ENCODE measurements at regions not wholly inside any gene's neighbourhood (a gene's known extent, or its start where the extent isn't known, plus 50 kb on each side); places are given as distances from the start of the nearest gene placed in this dataset.
"Not testable (repeated sequence)": the region's sequence is repeated elsewhere in the genome, so short reads cannot be mapped to it uniquely, and the experiment has no call there.

DNA sequence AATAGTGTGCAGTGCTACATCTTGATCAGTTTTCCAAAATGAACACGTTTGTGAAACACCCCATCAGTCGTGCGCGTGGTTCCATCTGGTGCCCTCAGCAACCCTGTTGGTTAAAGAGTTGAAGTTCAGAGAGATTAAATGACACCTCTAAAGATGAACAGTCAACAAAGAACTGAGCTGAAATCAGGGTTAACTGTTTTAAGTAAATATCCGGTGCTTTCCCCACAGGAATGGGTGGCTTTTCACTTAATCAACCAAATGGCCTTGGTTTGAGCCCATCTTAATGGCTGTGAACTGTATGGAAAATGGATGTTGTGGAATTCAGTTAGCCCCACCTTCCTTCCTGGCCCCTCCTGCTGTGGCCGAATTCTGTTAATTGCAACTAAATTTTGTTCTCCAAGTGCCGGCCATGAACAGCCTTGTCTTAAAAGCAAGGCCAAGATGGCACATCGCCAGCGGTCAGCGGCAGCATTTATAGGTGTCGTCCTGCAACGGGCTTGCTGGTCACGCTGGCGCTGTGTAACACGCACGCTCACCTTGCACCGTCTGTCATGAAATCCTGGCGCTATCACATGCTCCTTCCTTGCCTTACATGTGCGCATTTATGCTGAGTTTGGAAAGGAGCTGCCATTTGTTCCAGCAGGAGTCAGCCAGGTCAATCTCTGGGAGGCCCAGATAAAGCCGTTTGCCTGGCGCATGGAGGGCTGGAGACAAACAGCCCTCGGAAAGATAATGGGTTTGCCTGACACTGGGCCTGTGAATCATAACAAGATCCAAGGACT, 164.5 kb downstream of the ERMARD start:
- H3K4me1 ChIP-seq (replicated peaks): no peaks in the 10 kb centered on the region
- no peaks in the 10 kb centered on the region for H3K36me3 ChIP-seq
- no peaks in the 10 kb centered on the region for H3K27me3 ChIP-seq (replicated peaks)
- no peak overlapping the region for H3K4me3 ChIP-seq
- no peak for DNase-seq (ENCODE audit: low read depth in 1 of 2, low spot score in 2 of 2)
- no peak overlapping the region for H3K27ac ChIP-seq
- peaks cover 24% of the 10 kb centered on the region; the same call in 1 of the 2 replicates for H3K9me3 ChIP-seq (replicated peaks)

DNA sequence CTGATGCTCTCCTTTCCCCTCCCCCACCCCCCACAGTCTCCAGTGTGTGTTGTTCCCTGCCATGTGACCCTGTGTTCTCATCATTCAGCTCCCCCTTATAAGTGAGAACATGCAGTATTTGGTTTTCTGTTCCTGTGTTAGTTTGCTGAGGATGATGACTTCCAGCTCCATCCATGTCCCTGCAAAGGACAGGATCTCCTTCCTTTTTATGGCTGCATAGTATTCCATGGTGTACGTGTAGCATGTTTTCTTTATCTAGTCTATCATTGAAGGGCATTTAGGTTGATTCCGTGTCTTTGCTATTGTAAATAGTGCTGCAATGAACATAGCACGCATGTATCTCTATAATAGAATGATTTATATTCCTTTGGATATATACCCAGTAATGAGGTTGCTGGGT, 162.3 kb downstream of the ERMARD start:
- H3K27ac ChIP-seq; H3K27me3 ChIP-seq (replicated peaks); DNase-seq (ENCODE audit: low read depth in 1 of 2, low spot score in 2 of 2); H3K4me3 ChIP-seq; H3K4me1 ChIP-seq (replicated peaks); H3K36me3 ChIP-seq: not testable (repeated sequence)
- H3K9me3 ChIP-seq (replicated peaks): peaks cover 21% of the 10 kb centered on the region; the same call in 1 of the 2 replicates

DNA sequence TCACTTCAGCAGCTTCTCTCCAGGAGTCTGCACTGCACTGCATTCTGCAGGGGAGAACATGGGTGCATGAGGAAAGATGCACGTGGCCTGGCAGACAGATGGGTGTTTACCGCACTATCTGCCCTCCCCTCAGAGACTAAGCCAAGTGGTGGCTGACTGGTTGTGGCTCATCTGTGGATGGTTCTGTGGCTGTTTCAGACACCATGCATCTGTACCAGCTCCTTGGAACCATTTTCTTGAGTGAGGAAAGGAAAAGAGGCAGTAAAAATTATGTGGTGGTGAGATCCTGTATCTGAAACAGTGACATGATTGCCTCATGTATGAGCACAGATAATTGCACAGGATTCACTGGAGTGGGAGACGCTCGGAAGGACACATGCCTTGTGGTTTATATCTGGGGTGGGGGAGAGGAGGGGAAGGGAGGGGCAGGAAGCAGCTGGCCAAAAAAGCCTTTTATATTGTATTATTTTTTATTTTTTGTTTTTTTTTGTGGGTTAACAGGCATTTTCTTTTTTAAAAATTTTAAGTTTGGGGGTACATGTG, 161.7 kb downstream of the ERMARD start:
- no peaks in the 10 kb centered on the region for H3K27me3 ChIP-seq (replicated peaks)
- H3K4me3 ChIP-seq: no peak overlapping the region
- no peak overlapping the region for H3K27ac ChIP-seq
- no peaks in the 10 kb centered on the region for H3K36me3 ChIP-seq
- H3K4me1 ChIP-seq (replicated peaks): no peaks in the 10 kb centered on the region
- DNase-seq (ENCODE audit: low read depth in 1 of 2, low spot score in 2 of 2): no peak
- H3K9me3 ChIP-seq (replicated peaks): peaks cover 16% of the 10 kb centered on the region; the same call in 1 of the 2 replicates

DNA sequence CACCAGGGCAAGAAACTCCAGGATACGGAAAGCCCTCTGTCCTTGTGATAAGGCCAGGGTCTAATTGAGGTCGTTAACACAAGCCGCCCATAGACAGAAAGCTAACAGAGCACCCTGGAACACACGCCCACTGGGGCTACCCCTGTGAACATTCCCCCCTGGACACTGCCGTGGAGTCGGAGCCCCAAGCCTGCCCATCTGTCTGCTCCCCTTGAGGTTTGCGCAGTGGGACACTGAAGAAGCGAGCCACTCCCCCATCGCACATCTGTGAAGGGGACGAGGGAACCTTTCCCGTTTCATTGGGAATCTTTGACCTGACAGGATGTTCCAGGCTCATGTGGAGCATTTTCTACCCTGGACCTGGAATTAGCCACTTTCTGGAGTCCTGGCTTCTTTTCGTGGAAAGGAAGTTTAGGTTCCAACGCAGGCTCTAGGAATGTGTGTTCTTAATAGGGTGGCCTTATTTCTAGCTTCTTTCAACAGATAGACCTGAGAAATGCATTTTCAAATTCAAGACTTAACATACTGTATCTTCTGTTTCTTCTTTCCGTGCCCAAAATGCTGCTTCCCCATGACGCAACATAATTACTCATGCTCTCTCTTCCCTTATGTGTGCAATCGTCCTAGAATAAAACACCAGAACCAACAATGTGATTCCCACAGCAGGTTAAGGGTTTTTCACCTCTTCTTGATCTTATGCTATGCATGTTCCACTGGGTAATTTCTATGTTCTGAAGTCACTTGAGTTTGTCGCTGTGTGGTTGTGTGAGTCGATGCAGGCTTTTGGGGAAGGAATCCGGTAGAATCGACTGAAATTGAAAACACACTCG, 161.1 kb downstream of the ERMARD start:
- H3K9me3 ChIP-seq (replicated peaks): peaks cover 13% of the 10 kb centered on the region; the same call in 1 of the 2 replicates
- H3K27ac ChIP-seq: no peak overlapping the region
- no peaks in the 10 kb centered on the region for H3K4me1 ChIP-seq (replicated peaks)
- H3K27me3 ChIP-seq (replicated peaks): no peaks in the 10 kb centered on the region
- no peaks in the 10 kb centered on the region for H3K36me3 ChIP-seq
- no peak overlapping the region for H3K4me3 ChIP-seq
- no peak for DNase-seq (ENCODE audit: low read depth in 1 of 2, low spot score in 2 of 2)

DNA sequence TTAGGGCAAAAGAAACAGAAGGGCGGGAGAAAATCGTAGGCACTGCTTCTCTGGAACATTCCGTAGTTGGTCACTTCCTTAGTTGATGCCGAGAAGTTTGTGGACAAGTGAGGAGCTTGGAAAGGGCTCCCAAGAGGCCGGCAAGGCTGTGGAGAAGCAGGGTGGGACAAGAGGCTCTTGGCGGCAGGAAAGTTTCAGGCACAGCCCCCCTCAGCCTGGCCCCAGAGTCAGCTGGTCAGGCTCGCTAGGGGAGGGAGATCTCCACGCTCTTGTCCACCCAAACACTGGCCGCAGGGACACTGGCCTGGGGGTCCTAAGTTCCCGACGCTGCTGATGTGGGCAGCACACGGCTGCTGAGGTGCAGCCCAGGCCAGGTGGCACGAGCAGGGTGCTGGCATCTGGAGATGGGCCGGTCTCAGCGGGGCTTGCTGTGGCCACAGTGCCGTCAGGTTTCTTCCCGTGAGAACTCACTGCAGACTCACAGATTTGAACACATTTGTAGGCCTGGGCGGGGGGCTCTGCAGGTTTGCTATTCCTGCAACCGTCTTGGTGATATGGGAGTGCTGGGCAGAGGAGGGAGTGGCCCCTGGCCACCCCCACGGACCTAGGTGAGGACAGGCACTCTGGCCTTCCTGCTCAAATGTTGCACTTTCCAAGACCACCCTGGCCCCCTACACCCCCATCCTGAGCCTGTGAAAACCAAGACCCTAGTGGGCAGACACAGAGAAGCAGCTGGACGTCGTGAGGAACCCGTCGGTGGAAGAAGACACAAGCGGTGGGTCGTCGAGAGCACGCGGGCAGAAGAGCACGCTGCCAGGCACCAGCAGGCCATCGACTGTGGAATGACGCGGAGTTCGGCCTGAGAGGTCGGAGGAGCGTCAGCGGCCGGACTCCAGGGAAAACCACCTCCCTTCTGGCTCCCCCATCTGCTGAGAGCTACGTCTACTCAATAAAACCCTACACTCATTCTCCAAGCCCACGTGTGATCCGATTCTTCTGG, 160.1 kb downstream of the ERMARD start:
- Histone ChIP-seq H3K27ac (no peak overlapping the region), H3K4me1 (replicated peaks) (no peaks in the 10 kb centered on the region), H3K9me3 (replicated peaks) (peaks cover 8% of the 10 kb centered on the region), H3K4me3 (no peak overlapping the region), H3K36me3 (no peaks in the 10 kb centered on the region), H3K27me3 (replicated peaks) (no peaks in the 10 kb centered on the region)
- DNase-seq (ENCODE audit: low read depth in 1 of 2, low spot score in 2 of 2): no peak

DNA sequence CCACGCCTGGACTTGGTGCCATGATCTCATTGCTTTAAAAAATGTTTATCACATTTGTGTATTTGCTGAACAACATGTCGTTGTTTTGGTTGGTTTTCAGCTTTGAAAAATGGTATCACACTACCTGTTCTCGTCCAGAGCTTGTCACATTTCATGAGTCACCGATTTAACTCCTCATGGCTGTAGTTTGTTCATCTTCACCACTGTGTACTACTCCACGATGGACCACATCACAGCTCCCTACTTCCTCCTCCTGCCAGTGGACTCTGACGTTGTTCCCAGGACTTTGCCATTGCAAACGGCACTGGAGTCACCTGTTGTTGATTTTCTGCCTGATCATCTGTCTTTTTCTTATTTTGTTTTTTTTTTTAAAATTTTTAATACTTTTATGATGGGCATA, 157.7 kb downstream of the ERMARD start:
- H3K4me3 ChIP-seq: no peak overlapping the region
- H3K4me1 ChIP-seq (replicated peaks): no peaks in the 10 kb centered on the region
- no peaks in the 10 kb centered on the region for H3K27me3 ChIP-seq (replicated peaks)
- H3K36me3 ChIP-seq: no peaks in the 10 kb centered on the region
- H3K9me3 ChIP-seq (replicated peaks): peaks cover 5% of the 10 kb centered on the region
- no peak overlapping the region for H3K27ac ChIP-seq
- DNase-seq (ENCODE audit: low read depth in 1 of 2, low spot score in 2 of 2): no peak

DNA sequence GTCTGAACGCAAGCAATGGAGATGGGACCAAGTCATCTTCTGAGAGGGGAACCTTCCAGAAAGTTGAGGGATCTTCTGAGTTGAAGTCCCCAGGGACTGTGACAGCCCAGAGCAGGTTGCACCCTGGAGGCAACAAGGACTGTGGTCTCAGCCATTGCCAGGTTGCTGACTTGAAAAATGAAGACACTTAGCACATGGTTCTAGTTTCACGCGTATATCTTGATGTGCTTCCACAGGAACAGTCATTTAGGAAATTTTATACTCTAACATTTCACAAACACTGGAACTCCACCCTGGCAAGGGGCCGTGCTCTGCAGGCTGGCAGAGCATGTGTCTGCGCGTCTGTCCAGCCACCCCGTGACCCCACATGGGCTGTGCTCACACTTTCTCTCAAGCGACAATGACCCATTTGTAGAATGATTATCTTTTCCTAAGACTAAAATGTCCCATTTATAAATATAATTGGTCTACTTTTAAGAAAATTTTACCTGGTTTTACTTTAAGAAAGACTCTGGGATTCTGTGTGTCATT, 157.0 kb downstream of the ERMARD start:
- no peak for DNase-seq (ENCODE audit: low read depth in 1 of 2, low spot score in 2 of 2)
- Histone ChIP-seq H3K4me1 (replicated peaks) (no peaks in the 10 kb centered on the region), H3K36me3 (no peaks in the 10 kb centered on the region), H3K27ac (no peak overlapping the region), H3K4me3 (no peak overlapping the region), H3K27me3 (replicated peaks) (no peaks in the 10 kb centered on the region), H3K9me3 (replicated peaks) (no peaks in the 10 kb centered on the region; the same call in none of the 2 replicates)

DNA sequence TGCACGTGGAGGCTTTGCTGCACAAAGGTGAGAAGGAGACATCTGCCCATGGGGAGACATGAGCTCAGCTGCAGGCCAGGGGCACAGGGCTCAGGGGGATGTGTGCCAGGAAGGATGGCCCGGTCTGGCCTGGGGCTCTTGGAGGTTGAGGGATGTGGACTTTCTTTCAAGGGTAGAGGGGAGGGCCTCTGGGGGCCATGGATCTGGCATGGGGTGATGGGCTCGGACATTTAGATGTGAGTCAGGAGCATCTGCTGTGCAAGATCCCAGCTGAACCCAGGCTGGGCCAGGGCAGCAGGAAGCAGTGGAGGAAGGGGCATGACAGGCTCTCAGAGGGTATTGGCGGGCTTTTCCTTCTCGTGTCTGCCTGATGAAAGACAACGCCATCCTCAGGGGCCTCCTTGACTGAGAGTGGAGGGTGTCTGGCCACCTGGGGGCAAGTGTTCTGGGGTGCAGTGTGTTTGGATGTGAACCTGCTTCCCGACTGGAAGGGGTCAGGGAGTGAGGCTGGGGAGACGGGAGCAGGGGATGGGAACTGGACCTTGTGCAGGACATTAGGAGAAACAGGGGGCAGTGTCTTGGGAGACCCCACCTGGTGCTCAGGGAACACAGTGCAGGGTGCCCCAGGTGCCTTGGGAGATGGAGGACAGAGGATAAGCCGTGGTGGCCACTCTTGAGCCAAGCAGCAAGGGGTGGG, 156.1 kb downstream of the ERMARD start:
- no peaks in the 10 kb centered on the region for H3K36me3 ChIP-seq
- no peak overlapping the region for H3K27ac ChIP-seq
- H3K27me3 ChIP-seq (replicated peaks): no peaks in the 10 kb centered on the region
- H3K9me3 ChIP-seq (replicated peaks): no peaks in the 10 kb centered on the region; the same call in none of the 2 replicates
- H3K4me3 ChIP-seq: no peak overlapping the region
- no peak for DNase-seq (ENCODE audit: low read depth in 1 of 2, low spot score in 2 of 2)
- H3K4me1 ChIP-seq (replicated peaks): no peaks in the 10 kb centered on the region

DNA sequence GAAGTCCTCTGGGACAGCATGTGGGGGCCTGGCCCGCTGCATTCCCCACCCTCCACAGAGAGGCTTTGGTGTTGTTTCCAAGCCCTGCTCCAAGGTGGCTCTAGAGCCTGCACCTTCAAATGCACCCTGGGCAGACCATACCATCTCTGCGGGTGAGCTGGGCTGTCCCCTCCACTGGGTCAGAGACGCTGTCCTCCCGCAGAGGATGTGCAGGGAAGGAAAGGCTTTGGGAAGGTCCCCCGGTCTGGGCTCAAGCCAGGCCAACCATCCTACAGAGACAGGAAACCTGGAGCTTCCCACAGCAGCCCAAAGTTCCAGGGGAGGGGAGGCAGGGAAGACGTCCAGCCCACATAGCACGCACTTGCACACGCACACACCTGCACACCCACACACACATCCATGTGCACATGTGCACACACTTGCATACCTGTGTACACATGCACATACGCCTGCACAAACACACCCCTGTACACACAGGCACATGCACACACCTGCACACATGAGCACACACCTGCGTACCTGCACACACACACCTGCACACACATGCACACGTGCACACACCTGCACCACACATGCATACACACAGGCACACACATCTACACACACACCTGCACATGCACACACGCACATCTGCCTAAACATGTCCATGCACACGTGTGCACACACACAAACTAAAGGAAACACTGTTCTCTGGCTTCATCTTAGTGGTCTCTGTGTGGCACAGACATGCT, 155.4 kb downstream of the ERMARD start:
- DNase-seq (ENCODE audit: low read depth in 1 of 2, low spot score in 2 of 2): no peak
- Histone ChIP-seq H3K36me3 (no peaks in the 10 kb centered on the region), H3K27ac (no peak overlapping the region), H3K9me3 (replicated peaks) (peaks cover 3% of the 10 kb centered on the region), H3K4me3 (no peak overlapping the region), H3K27me3 (replicated peaks) (no peaks in the 10 kb centered on the region), H3K4me1 (replicated peaks) (no peaks in the 10 kb centered on the region)

DNA sequence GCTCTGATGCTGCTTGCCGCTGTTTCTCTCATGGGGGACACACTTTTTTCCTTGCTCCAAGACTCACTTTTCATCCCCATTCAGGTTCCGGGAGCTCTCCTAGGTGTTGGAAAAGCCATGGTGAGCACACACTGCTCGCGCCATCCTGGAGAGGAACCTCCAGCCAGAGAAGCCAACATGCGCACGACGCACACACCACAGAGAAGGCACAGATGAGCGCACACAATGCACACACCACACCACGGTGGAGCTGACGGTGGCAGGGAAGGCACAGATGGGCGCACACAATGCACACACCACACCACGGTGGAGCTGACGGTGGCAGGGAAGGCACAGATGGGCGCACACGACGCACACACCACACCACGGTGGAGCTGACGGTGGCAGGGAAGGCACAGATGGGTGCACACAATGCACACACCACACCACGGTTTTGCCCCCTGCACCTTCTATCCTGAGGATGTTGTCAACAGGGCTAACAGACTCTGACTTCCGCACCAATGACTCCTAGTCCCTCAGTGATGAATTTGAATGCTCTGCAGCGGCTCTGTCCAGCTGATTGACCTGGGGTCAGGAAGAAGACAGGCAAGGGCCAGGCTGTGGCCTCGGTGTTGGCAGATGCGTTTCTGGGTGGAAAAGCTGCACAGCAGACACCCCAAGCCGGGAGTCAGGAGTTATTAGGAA, 154.7 kb downstream of the ERMARD start:
- Histone ChIP-seq H3K4me1 (replicated peaks) (no peaks in the 10 kb centered on the region), H3K36me3 (no peaks in the 10 kb centered on the region), H3K27ac (no peak overlapping the region), H3K9me3 (replicated peaks) (peaks cover 3% of the 10 kb centered on the region; the same call in 1 of the 2 replicates), H3K4me3 (no peak overlapping the region), H3K27me3 (replicated peaks) (no peaks in the 10 kb centered on the region)
- DNase-seq (ENCODE audit: low read depth in 1 of 2, low spot score in 2 of 2): no peak

DNA sequence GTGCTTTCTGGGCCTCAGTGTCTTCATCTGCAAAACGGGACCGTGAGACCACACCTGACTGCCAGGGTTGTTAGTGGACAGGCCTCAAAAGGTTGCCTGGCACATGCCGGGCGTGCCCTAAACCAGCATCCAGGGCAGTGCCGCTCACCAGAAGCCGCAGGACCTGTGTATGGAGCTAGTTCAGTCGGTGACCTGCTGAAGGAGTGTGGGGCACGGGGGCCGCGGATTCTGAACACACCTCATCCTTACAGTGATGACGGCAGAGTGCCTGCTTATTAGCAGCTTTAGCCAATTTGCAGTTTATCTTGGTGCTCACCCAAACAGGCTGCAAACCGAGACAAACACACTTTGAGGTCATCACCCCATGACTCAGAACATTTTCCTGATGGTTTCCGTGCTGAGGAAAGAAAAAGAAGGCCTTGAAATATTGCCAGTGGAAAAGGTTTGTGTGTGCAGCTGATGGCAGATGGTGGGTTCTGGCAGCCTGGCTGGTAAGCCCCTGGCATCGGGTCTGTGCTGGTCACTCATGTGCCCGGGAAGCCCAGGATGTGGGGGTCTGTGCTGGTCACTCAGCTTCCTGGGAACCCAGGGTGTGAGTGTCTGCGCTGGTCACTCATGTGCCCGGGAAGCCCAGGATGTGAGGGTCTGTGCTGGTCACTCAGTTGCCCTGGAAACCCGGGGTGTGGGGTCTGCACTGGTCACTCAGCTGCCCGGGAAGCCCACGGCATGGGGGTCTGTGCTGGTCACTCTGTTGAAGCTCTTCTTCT, 153.8 kb downstream of the ERMARD start:
- no peak overlapping the region for H3K27ac ChIP-seq
- H3K36me3 ChIP-seq: no peaks in the 10 kb centered on the region
- H3K27me3 ChIP-seq (replicated peaks): no peaks in the 10 kb centered on the region
- H3K4me3 ChIP-seq: no peak overlapping the region
- peaks cover 3% of the 10 kb centered on the region; the same call in 1 of the 2 replicates for H3K9me3 ChIP-seq (replicated peaks)
- no peak for DNase-seq (ENCODE audit: low read depth in 1 of 2, low spot score in 2 of 2)
- no peaks in the 10 kb centered on the region for H3K4me1 ChIP-seq (replicated peaks)
